Coronary artery (tissue), 2 donors: ENCODE measurements at regions not wholly inside any gene's neighbourhood (a gene's known extent, or its start where the extent isn't known, plus 50 kb on each side); places are given as distances from the start of the nearest gene placed in this dataset.
"Not testable (repeated sequence)": the region's sequence is repeated elsewhere in the genome, so short reads cannot be mapped to it uniquely, and the experiment has no call there.

Source experiments
- DNase-seq: peaks from one replicate; pipeline ENCODE4 v3.0.0-alpha.2; 2017; ENCODE audit warnings: low spot score
- H3K27ac ChIP-seq, 2 donors: fragments of 200-600 bp; sonication (generic); one replicate each; pipeline ENCODE4 v1.5.1; 2016 to 2019
- H3K4me3 ChIP-seq: fragments of 200-600 bp; sonication (generic); 2 replicates; pipeline ENCODE4 v1.5.1; 2016; ENCODE audit warnings: mild to moderate bottlenecking, moderate library complexity
- CTCF ChIP-seq: fragments of 200-600 bp; sonication (generic); IDR thresholded peaks from one replicate; pipeline ENCODE4 v1.5.1; 2019; ENCODE audit warnings: antibody characterized with exemption

GRCh38 chr6:170087941-170088581 lies 202.8 kb downstream of the DLL1 start:
- Histone ChIP-seq H3K4me3 (no peak overlapping the region), H3K27ac (no peak overlapping the region)
- no peak for TF ChIP-seq CTCF
- peak; percentile 69 for DNase-seq

- peak; percentile 68 for DNase-seq
- not testable (repeated sequence) for H3K27ac ChIP-seq
These were observed 203.5 kb downstream of the DLL1 start for GRCh38 chr6:170087421-170087780.

GRCh38 chr6:170086639-170087420 lies 204.0 kb downstream of the DLL1 start:
- TF ChIP-seq CTCF, result no peak
- DNase-seq, result peak; percentile 67
- Histone ChIP-seq H3K4me3 (no peak overlapping the region), H3K27ac (no peak overlapping the region)

More at GRCh38 chr6:170087421-170087780, 203.5 kb downstream of the DLL1 start:
- H3K4me3 ChIP-seq, result not testable (repeated sequence)

- no peak for TF ChIP-seq CTCF
- Histone ChIP-seq H3K4me3 (no peak overlapping the region), H3K27ac (no peak overlapping the region)
- peak; percentile 64 for DNase-seq
These were observed 205.1 kb downstream of the DLL1 start for GRCh38 chr6:170085475-170086401.

- Histone ChIP-seq H3K4me3 (no peak overlapping the region), H3K27ac (no peak overlapping the region)
- DNase-seq, result no peak
- TF ChIP-seq CTCF, result no peak
These were observed 206.6 kb downstream of the DLL1 start for GRCh38 chr6:170084166-170084730.

- no peak overlapping the region for H3K27ac ChIP-seq
- no peak for TF ChIP-seq CTCF
- peak; percentile 72 for DNase-seq
These were observed 207.4 kb downstream of the DLL1 start for GRCh38 chr6:170083236-170084051.

More at GRCh38 chr6:170083236-170084051, 207.4 kb downstream of the DLL1 start:
- no peak overlapping the region for H3K4me3 ChIP-seq
